ENCODE measurements at regions not wholly inside any gene's neighbourhood (a gene's known extent, or its start where the extent isn't known, plus 50 kb on each side); places are given as distances from the start of the nearest gene placed in this dataset.
A peak's percentile ranks its signal among the peaks of the same experiment; 100 is the strongest.

GRCh38 chr2:183349091-183349490 lies 224.8 kb downstream of the NUP35 start:
- Histone ChIP-seq H3K27me3 (ENCODE audit: insufficient read depth) (no peaks in the 10 kb centered on the region), H3K9me3 (no peaks in the 10 kb centered on the region), H3K4me2 (no peak overlapping the region), H4K20me1 (ENCODE audit: insufficient read depth) (no peaks in the 10 kb centered on the region), H3K79me2 (ENCODE audit: insufficient read depth) (no peaks in the 10 kb centered on the region), H3K27ac (ENCODE audit: low read depth in 2 of 2, low read length in 1 of 2) (no peak overlapping the region), H3K4me3 (ENCODE audit: low read depth in 2 of 2, low read length in 1 of 2) (no peak overlapping the region), H3K9me2 (no peaks in the 10 kb centered on the region), H3K36me3 (replicated peaks in 1 of 2; ENCODE audit: control insufficient read depth in 1 of 2, insufficient read depth in 2 of 2, low read length in 1 of 2) (no peaks in the 10 kb centered on the region), H3K9ac (no peak overlapping the region), H2AFZ (ENCODE audit: low read depth) (no peak overlapping the region), H3K4me1 (ENCODE audit: control insufficient read depth in 1 of 2, insufficient read depth in 2 of 2, low read depth in 1 of 2, low read length in 1 of 2) (no peaks in the 10 kb centered on the region), H3F3A (replicated peaks; ENCODE audit: insufficient read depth) (no peaks in the 10 kb centered on the region)
- no peak for DNase-seq
- TF ChIP-seq NRF1 (IDR thresholded peaks at IDR 0.05; ENCODE audit: low read depth, low read length) (no peak), PBX3 (IDR thresholded peaks at IDR 0.05) (no peak), RFX5 (IDR thresholded peaks at IDR 0.05; ENCODE audit: low read length) (no peak), RAD21 (IDR thresholded peaks at IDR 0.05; ENCODE audit: low read length) (no peak), FOXM1 (IDR thresholded peaks at IDR 0.05; ENCODE audit: low read depth) (no peak), SMC3 (IDR thresholded peaks at IDR 0.05; ENCODE audit: low read depth, low read length) (no peak), CTCF (IDR thresholded peaks at IDR 0.05) (no peak), EZH2phosphoT487 (IDR thresholded peaks at IDR 0.05; ENCODE audit: borderline replicate concordance, low read depth) (no peak), USF1 (IDR thresholded peaks at IDR 0.05; ENCODE audit: borderline replicate concordance, low read depth) (no peak), RCOR1 (IDR thresholded peaks at IDR 0.05; ENCODE audit: low read length) (no peak)
- 76% methylated on average over 7 of the region's 7 CpGs for WGBS (ENCODE audit: low lambda C conversion rate)
- POLR2A ChIA-PET = no interaction called here
- CTCF ChIA-PET = interaction anchor here (1.5 to 1.8 kb wide), 2 partner anchors 16 to 54 kb away, joined by 4 to 5 read pairs; no protein-coding TSS in a partner anchor

- no peak for TF ChIP-seq USF2 (IDR thresholded peaks at IDR 0.05; ENCODE audit: borderline replicate concordance, low read depth, low read length)
- TF ChIP-seq CTCF (IDR thresholded peaks at IDR 0.05) = peak; percentile 67
- TF ChIP-seq IRF3 (IDR thresholded peaks at IDR 0.05; ENCODE audit: low read depth, low read length) = no peak
- no peak for TF ChIP-seq RCOR1 (IDR thresholded peaks at IDR 0.05; ENCODE audit: low read length)
- TF ChIP-seq RAD21 (IDR thresholded peaks at IDR 0.05; ENCODE audit: low read length) = peak; percentile 64
- no peak for TF ChIP-seq EZH2phosphoT487 (IDR thresholded peaks at IDR 0.05; ENCODE audit: borderline replicate concordance, low read depth)
- TF ChIP-seq SMC3 (IDR thresholded peaks at IDR 0.05; ENCODE audit: low read depth, low read length) = peak; percentile 51
- TF ChIP-seq ZBTB33 (IDR thresholded peaks at IDR 0.05; ENCODE audit: borderline replicate concordance, low read depth) = no peak
- no peaks in the 10 kb centered on the region for H4K20me1 ChIP-seq (ENCODE audit: insufficient read depth)
- no peaks in the 10 kb centered on the region for H3K4me1 ChIP-seq (ENCODE audit: control insufficient read depth in 1 of 2, insufficient read depth in 2 of 2, low read depth in 1 of 2, low read length in 1 of 2)
- ChIA-PET CTCF (interaction anchor here (0.8 to 3.6 kb wide), 6 partner anchors 10 to 375 kb away, joined by 3 to 20 read pairs (median 4); no protein-coding TSS in a partner anchor), POLR2A (no interaction called here)
- H3K4me3 ChIP-seq (ENCODE audit: low read depth in 2 of 2, low read length in 1 of 2) = no peak overlapping the region
- no peaks in the 10 kb centered on the region for H3K36me3 ChIP-seq (replicated peaks in 1 of 2; ENCODE audit: control insufficient read depth in 1 of 2, insufficient read depth in 2 of 2, low read length in 1 of 2)
- 41% methylated on average over 2 of the region's 2 CpGs for WGBS (ENCODE audit: low lambda C conversion rate)
- H3K9me2 ChIP-seq = no peaks in the 10 kb centered on the region
- H3K27ac ChIP-seq (ENCODE audit: low read depth in 2 of 2, low read length in 1 of 2) = no peak overlapping the region
- DNase-seq = no peak
- no peaks in the 10 kb centered on the region for H3F3A ChIP-seq (replicated peaks; ENCODE audit: insufficient read depth)
- no peaks in the 10 kb centered on the region for H3K9me3 ChIP-seq
- H3K79me2 ChIP-seq (ENCODE audit: insufficient read depth) = no peaks in the 10 kb centered on the region
- H3K27me3 ChIP-seq (ENCODE audit: insufficient read depth) = no peaks in the 10 kb centered on the region
- H3K9ac ChIP-seq = no peak overlapping the region
- no peak overlapping the region for H3K4me2 ChIP-seq
- no peak overlapping the region for H2AFZ ChIP-seq (ENCODE audit: low read depth)
Measured at GRCh38 chr2:183359867-183360266, 235.6 kb downstream of the NUP35 start.

All from SK-N-SH (cell line).